T-helper 1 cell treated with Interleukin-12 subunit alpha and Interleukin-12 subunit beta and Interleukin-4 antibody, amounts not matched to agents 30 μg/mL and 1 μg/mL, for 36 hours (primary cell): ENCODE measurements at regions not wholly inside any gene's neighbourhood (a gene's known extent, or its start where the extent isn't known, plus 50 kb on each side); places are given as distances from the start of the nearest gene placed in this dataset.

Source experiments
- H3K27ac Mint-ChIP-seq: one replicate; pipeline ENCODE4 v1.8.0; 2021; ENCODE audit warnings: mild to moderate bottlenecking, mixed read lengths
- H3K27me3 Mint-ChIP-seq: one replicate; pipeline ENCODE4 v1.8.0; 2021; ENCODE audit warnings: low read depth, mixed read lengths
- H3K36me3 Mint-ChIP-seq: one replicate; pipeline ENCODE4 v1.8.0; 2021; ENCODE audit warnings: low read depth, mixed read lengths
- H3K4me1 Mint-ChIP-seq: one replicate; pipeline ENCODE4 v1.8.0; 2021; ENCODE audit warnings: low read depth, mixed read lengths
- H3K4me3 Mint-ChIP-seq: one replicate; pipeline ENCODE4 v1.8.0; 2021; ENCODE audit warnings: mild to moderate bottlenecking, moderate library complexity, mixed read lengths
- H3K9me3 Mint-ChIP-seq: one replicate; pipeline ENCODE4 v1.8.0; 2021; ENCODE audit warnings: mixed read lengths

- Mint-ChIP-seq H3K27ac (no peak overlapping the region), H3K36me3 (no peaks in the 10 kb centered on the region), H3K4me1 (no peaks in the 10 kb centered on the region), H3K9me3 (no peaks in the 10 kb centered on the region), H3K4me3 (no peak overlapping the region), H3K27me3 (no peaks in the 10 kb centered on the region)
Measured at GRCh38 chr1:222979561-222979960, 163.5 kb downstream of the TLR5 start.

DNA sequence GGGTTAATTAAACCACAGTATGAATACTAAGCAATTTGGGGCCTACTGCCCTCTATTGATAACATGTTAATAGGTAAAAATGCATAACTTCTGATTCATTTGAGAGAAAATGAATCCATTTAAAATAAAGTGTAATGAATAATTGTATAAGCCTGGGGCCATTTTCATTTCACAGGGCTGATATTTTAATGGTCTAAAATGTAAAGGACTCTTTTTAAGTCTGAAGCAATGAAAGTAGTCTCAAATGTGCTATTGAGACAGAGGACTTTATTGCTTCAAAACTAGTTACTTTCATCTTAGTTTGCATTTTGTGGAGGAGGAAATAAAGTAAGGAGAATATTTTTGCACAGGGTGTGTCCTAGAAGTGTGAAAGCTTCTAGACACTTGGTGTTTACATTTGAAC lies 155.4 kb downstream of the TLR5 start:
- Mint-ChIP-seq H3K36me3 (no peaks in the 10 kb centered on the region), H3K27ac (no peak overlapping the region), H3K4me3 (no peak overlapping the region), H3K27me3 (no peaks in the 10 kb centered on the region), H3K4me1 (no peaks in the 10 kb centered on the region), H3K9me3 (no peaks in the 10 kb centered on the region)

GRCh38 chr1:222989443-222989842 lies 153.6 kb downstream of the TLR5 start:
- Mint-ChIP-seq H3K27me3 (no peaks in the 10 kb centered on the region), H3K4me1 (no peaks in the 10 kb centered on the region), H3K9me3 (no peaks in the 10 kb centered on the region), H3K4me3 (no peak overlapping the region), H3K27ac (no peak overlapping the region), H3K36me3 (no peaks in the 10 kb centered on the region)

GRCh38 chr1:222991177-222991576 lies 151.9 kb downstream of the TLR5 start:
- Mint-ChIP-seq H3K36me3 (no peaks in the 10 kb centered on the region), H3K27me3 (no peaks in the 10 kb centered on the region), H3K27ac (no peak overlapping the region), H3K9me3 (no peaks in the 10 kb centered on the region), H3K4me3 (no peak overlapping the region), H3K4me1 (no peaks in the 10 kb centered on the region)

DNA sequence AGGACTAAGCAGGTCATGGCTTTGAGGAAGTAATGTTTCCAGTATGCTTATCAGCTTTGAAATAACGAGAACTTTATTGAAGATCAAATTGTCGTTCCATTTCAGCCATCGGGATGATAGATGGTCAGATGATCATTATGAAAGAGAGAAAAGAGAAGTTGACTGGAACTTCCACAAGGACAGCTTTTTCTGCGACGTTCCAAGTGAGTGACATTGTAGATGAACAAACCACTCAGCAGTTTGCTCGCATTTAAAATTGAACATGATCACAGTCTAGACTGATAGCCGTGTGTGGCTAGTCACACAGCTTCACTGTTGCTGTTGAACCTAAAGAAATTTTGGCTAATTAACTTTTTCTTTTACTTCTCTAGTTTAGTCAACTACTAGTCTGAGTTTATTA lies 151.1 kb downstream of the TLR5 start:
- H3K27ac Mint-ChIP-seq = no peak overlapping the region
- H3K27me3 Mint-ChIP-seq = no peaks in the 10 kb centered on the region
- no peaks in the 10 kb centered on the region for H3K36me3 Mint-ChIP-seq

GRCh38 chr1:222994511-222995235 lies 148.4 kb downstream of the TLR5 start:
- no peak overlapping the region for H3K4me3 Mint-ChIP-seq
- H3K27me3 Mint-ChIP-seq = no peaks in the 10 kb centered on the region
- H3K36me3 Mint-ChIP-seq = no peaks in the 10 kb centered on the region
- H3K27ac Mint-ChIP-seq = no peak overlapping the region
- no peaks in the 10 kb centered on the region for H3K9me3 Mint-ChIP-seq
- H3K4me1 Mint-ChIP-seq = no peaks in the 10 kb centered on the region

More for the DNA sequence above, 151.1 kb downstream of the TLR5 start:
- no peaks in the 10 kb centered on the region for H3K9me3 Mint-ChIP-seq
- no peak overlapping the region for H3K4me3 Mint-ChIP-seq
- no peaks in the 10 kb centered on the region for H3K4me1 Mint-ChIP-seq

DNA sequence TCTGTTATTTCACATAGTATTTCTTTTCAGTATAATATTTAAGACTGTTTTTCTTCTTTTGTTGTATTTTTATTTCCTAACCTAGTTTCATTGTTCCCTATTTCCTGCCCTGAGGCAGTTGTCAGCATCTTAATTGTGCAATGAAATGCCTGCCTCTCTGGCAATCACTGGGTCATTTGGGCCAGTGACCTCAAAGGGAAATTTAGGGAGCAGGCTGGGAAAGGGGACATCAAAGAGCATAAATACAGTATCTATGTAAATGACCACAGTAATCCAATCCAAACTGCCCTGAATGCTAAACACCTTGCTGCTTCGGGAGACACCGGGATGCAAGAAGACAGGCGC lies 147.8 kb downstream of the TLR5 start:
- Mint-ChIP-seq H3K9me3 (no peaks in the 10 kb centered on the region), H3K27me3 (no peaks in the 10 kb centered on the region), H3K27ac (no peak overlapping the region), H3K36me3 (no peaks in the 10 kb centered on the region), H3K4me3 (no peak overlapping the region), H3K4me1 (no peaks in the 10 kb centered on the region)

DNA sequence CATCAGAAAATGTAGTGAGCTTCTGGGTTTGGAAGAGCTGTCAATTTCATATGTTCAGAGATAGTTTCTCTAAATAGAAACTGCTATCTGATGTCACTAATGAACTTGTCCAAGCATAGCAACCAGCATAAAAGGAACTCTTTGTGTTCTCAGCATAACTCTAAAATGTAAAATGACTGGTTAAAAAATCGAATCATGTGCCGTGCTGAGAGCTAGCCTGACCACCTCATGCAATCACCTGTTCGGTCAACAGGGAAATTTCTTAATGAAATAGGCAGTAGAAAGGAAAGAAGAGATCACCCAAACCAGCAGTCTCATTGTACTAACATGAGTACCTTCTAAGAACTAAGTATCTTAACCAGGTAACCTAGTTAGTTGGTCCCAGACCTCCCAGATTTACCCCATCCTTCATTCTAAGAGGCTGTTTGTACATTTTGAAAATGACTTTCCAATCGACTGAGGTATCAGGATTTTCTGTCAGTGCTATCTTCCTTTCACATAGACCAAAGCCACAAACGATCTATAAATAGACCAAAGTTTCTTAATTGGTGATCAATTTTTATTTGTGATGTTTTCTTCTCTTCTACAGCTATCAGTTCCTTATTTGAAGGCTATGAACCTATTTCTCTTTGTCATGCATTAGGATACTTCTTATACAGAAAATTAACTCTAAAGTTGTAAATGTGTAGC lies 147.3 kb downstream of the TLR5 start:
- no peaks in the 10 kb centered on the region for H3K27me3 Mint-ChIP-seq
- H3K4me1 Mint-ChIP-seq = no peaks in the 10 kb centered on the region
- H3K4me3 Mint-ChIP-seq = no peak overlapping the region
- no peaks in the 10 kb centered on the region for H3K36me3 Mint-ChIP-seq
- no peaks in the 10 kb centered on the region for H3K9me3 Mint-ChIP-seq
- no peak overlapping the region for H3K27ac Mint-ChIP-seq

DNA sequence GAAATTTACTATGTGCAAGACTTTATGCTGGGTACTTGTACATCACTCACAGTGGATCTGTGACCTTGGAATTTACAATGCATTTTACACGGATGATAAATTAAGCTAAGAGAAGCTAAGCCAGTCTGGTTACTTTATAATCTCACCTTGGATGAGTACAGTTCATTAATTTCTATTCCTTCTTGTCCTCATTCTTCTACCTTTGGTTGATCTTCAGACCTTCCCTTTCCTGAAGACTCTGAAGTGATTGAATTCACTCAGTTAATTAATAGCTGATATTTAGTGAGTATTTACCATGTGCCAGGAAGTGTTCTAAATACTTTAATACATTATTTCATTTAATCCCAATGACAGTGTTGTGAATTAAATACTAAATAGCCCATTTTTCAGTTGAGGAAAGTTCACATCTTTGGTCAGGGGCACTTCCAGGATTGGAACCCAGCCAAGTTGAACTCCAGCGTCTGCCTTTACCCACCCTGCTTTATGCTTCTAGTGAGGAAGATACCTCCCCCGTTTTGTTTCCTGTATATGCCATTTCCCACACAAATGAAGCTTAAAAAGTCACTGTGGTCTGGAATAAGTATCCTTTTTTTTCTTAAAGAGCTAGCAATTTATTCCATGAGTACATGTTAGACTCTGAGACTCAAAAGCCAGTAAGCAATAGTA lies 146.6 kb downstream of the TLR5 start:
- H3K36me3 Mint-ChIP-seq = no peaks in the 10 kb centered on the region
- H3K9me3 Mint-ChIP-seq = no peaks in the 10 kb centered on the region
- H3K27ac Mint-ChIP-seq = no peak overlapping the region
- H3K4me1 Mint-ChIP-seq = no peaks in the 10 kb centered on the region
- H3K27me3 Mint-ChIP-seq = no peaks in the 10 kb centered on the region
- H3K4me3 Mint-ChIP-seq = no peak overlapping the region

DNA sequence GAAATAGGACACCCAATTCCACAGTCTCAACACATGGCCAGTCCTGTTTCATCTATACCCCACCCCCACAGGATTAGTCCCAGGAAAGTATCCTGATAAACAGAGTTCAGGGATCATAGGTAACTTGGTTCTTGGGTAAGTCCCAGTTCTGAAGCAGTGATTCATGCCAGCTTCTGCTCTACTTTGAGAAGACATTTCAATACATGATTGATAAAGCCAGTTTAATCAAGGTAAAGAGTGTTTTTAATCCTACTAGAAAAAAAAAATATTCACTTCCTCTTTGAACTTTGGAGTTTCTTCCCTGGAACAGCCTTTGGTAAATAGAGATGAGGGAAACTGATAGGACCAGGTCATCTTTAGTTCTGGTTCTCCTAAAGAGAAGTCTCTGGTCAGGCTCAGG lies 142.4 kb downstream of the TLR5 start:
- no peak overlapping the region for H3K27ac Mint-ChIP-seq
- H3K4me1 Mint-ChIP-seq = no peaks in the 10 kb centered on the region
- no peaks in the 10 kb centered on the region for H3K36me3 Mint-ChIP-seq
- H3K27me3 Mint-ChIP-seq = no peaks in the 10 kb centered on the region
- H3K4me3 Mint-ChIP-seq = no peak overlapping the region
- no peaks in the 10 kb centered on the region for H3K9me3 Mint-ChIP-seq

DNA sequence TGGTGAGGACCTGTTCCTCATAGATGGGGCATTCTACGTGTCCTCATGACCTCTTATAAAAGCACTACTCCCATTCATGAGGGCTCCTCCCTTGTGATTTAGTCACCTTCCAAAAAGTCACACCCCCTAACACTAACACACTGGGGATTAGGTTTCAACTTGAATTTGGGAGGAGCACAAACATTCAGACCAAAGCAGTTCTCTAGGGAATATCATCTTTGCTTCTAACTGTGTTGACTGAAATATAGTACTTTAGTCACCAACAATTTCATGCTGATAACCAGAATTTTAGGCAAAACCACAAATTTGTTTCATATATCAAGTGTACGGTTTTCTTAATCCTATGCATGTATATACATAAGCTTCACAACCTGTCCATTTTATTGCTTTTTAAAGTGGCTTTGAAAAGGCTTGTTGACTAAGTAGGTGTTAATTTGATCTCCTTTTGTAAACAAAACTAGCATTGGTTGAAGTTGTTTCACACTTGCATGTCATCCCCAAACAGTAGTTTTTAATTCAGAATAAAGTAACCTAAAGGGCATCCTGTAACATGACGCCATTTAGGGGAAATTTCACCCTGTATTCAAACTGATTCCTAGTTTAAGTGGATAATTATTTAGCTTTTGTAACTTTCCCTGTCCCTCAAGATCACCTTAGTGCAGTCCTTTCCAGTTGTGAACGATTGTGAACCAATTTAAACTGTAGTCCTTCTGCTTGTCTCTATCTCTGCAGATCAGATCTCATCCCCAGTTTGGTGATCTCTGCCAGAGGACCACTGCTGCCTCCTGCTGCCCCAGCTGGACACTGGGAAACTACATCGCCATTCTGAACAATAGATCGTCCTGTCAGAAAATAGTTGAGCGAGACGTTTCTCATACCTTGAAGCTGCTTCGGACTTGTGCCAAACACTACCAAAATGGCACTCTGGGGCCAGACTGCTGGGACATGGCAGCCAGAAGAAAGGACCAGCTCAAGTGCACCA lies 141.1 kb downstream of the TLR5 start:
- no peaks in the 10 kb centered on the region for H3K27me3 Mint-ChIP-seq
- no peaks in the 10 kb centered on the region for H3K36me3 Mint-ChIP-seq
- no peak overlapping the region for H3K4me3 Mint-ChIP-seq
- H3K4me1 Mint-ChIP-seq = no peaks in the 10 kb centered on the region
- H3K27ac Mint-ChIP-seq = no peak overlapping the region
- H3K9me3 Mint-ChIP-seq = no peaks in the 10 kb centered on the region

- no peak overlapping the region for H3K27ac Mint-ChIP-seq
- H3K9me3 Mint-ChIP-seq = no peaks in the 10 kb centered on the region
- no peak overlapping the region for H3K4me3 Mint-ChIP-seq
- H3K27me3 Mint-ChIP-seq = no peaks in the 10 kb centered on the region
- no peaks in the 10 kb centered on the region for H3K36me3 Mint-ChIP-seq
- H3K4me1 Mint-ChIP-seq = no peaks in the 10 kb centered on the region
Measured at GRCh38 chr1:223003549-223003948, 139.5 kb downstream of the TLR5 start.

- Mint-ChIP-seq H3K9me3 (no peaks in the 10 kb centered on the region), H3K4me3 (no peak overlapping the region), H3K4me1 (no peaks in the 10 kb centered on the region), H3K27me3 (peaks cover 11% of the 10 kb centered on the region), H3K27ac (no peak overlapping the region), H3K36me3 (no peaks in the 10 kb centered on the region)
Measured at GRCh38 chr1:223006371-223006770, 136.7 kb downstream of the TLR5 start.

DNA sequence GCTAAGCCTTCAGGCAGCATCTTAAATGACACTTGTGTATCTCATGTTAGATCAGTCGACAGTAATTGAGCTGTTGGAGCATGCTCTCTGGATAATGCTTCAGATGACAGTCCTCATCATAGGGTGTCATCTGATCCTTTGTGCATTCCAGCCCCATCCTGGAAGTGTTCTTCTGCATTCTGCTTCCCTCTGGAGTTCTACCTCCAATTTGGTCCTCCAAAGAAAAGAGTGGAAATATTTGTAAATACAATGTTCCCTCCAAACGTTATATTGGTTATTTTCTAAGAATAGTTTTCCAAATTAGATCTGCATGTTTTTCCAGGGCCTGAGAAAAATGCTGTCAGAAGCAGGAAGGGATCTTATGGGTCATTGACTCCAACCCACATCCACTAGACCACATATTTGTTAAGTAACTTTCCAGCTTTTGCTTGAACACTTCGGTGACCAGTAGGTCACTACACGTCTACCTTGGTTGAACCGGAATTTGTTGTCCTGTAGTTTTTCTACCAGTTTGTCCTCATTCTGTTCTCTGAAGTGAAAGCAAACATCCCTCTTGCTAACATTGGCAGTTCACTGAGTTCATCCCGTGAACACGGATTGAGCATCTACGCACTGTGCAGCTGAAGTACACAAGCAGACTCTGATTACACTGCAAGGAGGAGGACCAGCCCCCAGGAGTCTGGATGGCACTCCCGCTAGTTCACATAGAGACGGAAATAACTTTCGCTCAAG lies 136.0 kb downstream of the TLR5 start:
- Mint-ChIP-seq H3K4me1 (no peaks in the 10 kb centered on the region), H3K27ac (no peak overlapping the region), H3K4me3 (no peak overlapping the region), H3K9me3 (no peaks in the 10 kb centered on the region), H3K27me3 (peaks cover 14% of the 10 kb centered on the region), H3K36me3 (no peaks in the 10 kb centered on the region)
